ENCODE measurements at regions not wholly inside any gene's neighbourhood (a gene's known extent, or its start where the extent isn't known, plus 50 kb on each side); places are given as distances from the start of the nearest gene placed in this dataset.

- Histone ChIP-seq H3K9me3 (no peaks in the 10 kb centered on the region), H3K27me3 (ENCODE audit: low read depth) (peaks cover 3% of the 10 kb centered on the region), H3K4me3 (no peak overlapping the region), H3K4me1 (no peaks in the 10 kb centered on the region), H3K36me3 (replicated peaks) (no peaks in the 10 kb centered on the region)
- no peak for DNase-seq (ENCODE audit: low spot score in 2 of 2)
- in situ Hi-C loops (cut with MboI; ENCODE audit: low sequenced_read_pairs), result no loop called here
These were observed 478.0 kb downstream of the ENC1 start for GRCh38 chr5:74162524-74162923.

GRCh38 chr5:74161170-74161569, 479.4 kb downstream of the ENC1 start:
- no peaks in the 10 kb centered on the region for H3K36me3 ChIP-seq (replicated peaks)
- H3K27me3 ChIP-seq (ENCODE audit: low read depth), result peaks cover 3% of the 10 kb centered on the region
- H3K4me3 ChIP-seq, result no peak overlapping the region
- in situ Hi-C loops (cut with MboI; ENCODE audit: low sequenced_read_pairs), result no loop called here
- DNase-seq (ENCODE audit: low spot score in 2 of 2), result no peak
- H3K4me1 ChIP-seq, result no peaks in the 10 kb centered on the region
- no peaks in the 10 kb centered on the region for H3K9me3 ChIP-seq

- H3K27me3 ChIP-seq (ENCODE audit: low read depth), result peaks cover 3% of the 10 kb centered on the region
- H3K9me3 ChIP-seq, result no peaks in the 10 kb centered on the region
- no peaks in the 10 kb centered on the region for H3K4me1 ChIP-seq
- H3K36me3 ChIP-seq (replicated peaks), result no peaks in the 10 kb centered on the region
- no peak overlapping the region for H3K4me3 ChIP-seq
- no peak for DNase-seq (ENCODE audit: low spot score in 2 of 2)
- in situ Hi-C loops (cut with MboI; ENCODE audit: low sequenced_read_pairs), result no loop called here
These were observed 483.7 kb downstream of the ENC1 start for GRCh38 chr5:74156728-74157383.

- Histone ChIP-seq H3K4me1 (no peaks in the 10 kb centered on the region), H3K9me3 (no peaks in the 10 kb centered on the region), H3K27me3 (ENCODE audit: low read depth) (peaks cover 3% of the 10 kb centered on the region; the same call in 1 of the 2 replicates), H3K4me3 (no peak overlapping the region), H3K36me3 (replicated peaks) (no peaks in the 10 kb centered on the region)
- no peak for DNase-seq (ENCODE audit: low spot score in 2 of 2)
- in situ Hi-C loops (cut with MboI; ENCODE audit: low sequenced_read_pairs), result no loop called here
These were observed 485.0 kb downstream of the ENC1 start for GRCh38 chr5:74155501-74155900.

GRCh38 chr5:74154526-74154925, 486.0 kb downstream of the ENC1 start:
- Histone ChIP-seq H3K27me3 (ENCODE audit: low read depth) (peaks cover 3% of the 10 kb centered on the region; the same call in 1 of the 2 replicates), H3K4me1 (no peaks in the 10 kb centered on the region), H3K9me3 (no peaks in the 10 kb centered on the region), H3K36me3 (replicated peaks) (no peaks in the 10 kb centered on the region), H3K4me3 (no peak overlapping the region)
- DNase-seq (ENCODE audit: low spot score in 2 of 2), result no peak
- in situ Hi-C loops (cut with MboI; ENCODE audit: low sequenced_read_pairs), result no loop called here

GRCh38 chr5:74153255-74153790, 487.2 kb downstream of the ENC1 start:
- H3K4me1 ChIP-seq, result no peaks in the 10 kb centered on the region
- no peaks in the 10 kb centered on the region for H3K27me3 ChIP-seq (ENCODE audit: low read depth)
- in situ Hi-C loops (cut with MboI; ENCODE audit: low sequenced_read_pairs), result no loop called here
- H3K36me3 ChIP-seq (replicated peaks), result no peaks in the 10 kb centered on the region
- no peak for DNase-seq (ENCODE audit: low spot score in 2 of 2)
- no peak overlapping the region for H3K4me3 ChIP-seq
- H3K9me3 ChIP-seq, result no peaks in the 10 kb centered on the region

GRCh38 chr5:74152625-74153254, 487.8 kb downstream of the ENC1 start:
- no peaks in the 10 kb centered on the region for H3K4me1 ChIP-seq
- no peaks in the 10 kb centered on the region for H3K36me3 ChIP-seq (replicated peaks)
- no peak for DNase-seq (ENCODE audit: low spot score in 2 of 2)
- H3K27me3 ChIP-seq (ENCODE audit: low read depth), result no peaks in the 10 kb centered on the region
- H3K9me3 ChIP-seq, result no peaks in the 10 kb centered on the region
- in situ Hi-C loops (cut with MboI; ENCODE audit: low sequenced_read_pairs), result no loop called here
- H3K4me3 ChIP-seq, result no peak overlapping the region

GRCh38 chr5:74152136-74152535, 488.4 kb downstream of the ENC1 start:
- Histone ChIP-seq H3K9me3 (no peaks in the 10 kb centered on the region), H3K4me3 (no peak overlapping the region), H3K27me3 (ENCODE audit: low read depth) (no peaks in the 10 kb centered on the region), H3K36me3 (replicated peaks) (no peaks in the 10 kb centered on the region), H3K4me1 (no peaks in the 10 kb centered on the region)
- in situ Hi-C loops (cut with MboI; ENCODE audit: low sequenced_read_pairs), result no loop called here
- DNase-seq (ENCODE audit: low spot score in 2 of 2), result no peak

GRCh38 chr5:74149395-74149794, 491.1 kb downstream of the ENC1 start:
- in situ Hi-C loops (cut with MboI; ENCODE audit: low sequenced_read_pairs), result no loop called here
- no peak for DNase-seq (ENCODE audit: low spot score in 2 of 2)
- Histone ChIP-seq H3K4me3 (no peak overlapping the region), H3K27me3 (ENCODE audit: low read depth) (no peaks in the 10 kb centered on the region), H3K4me1 (no peaks in the 10 kb centered on the region), H3K36me3 (replicated peaks) (no peaks in the 10 kb centered on the region), H3K9me3 (no peaks in the 10 kb centered on the region)

- no peaks in the 10 kb centered on the region for H3K36me3 ChIP-seq (replicated peaks)
- H3K4me1 ChIP-seq, result no peaks in the 10 kb centered on the region
- no peaks in the 10 kb centered on the region for H3K27me3 ChIP-seq (ENCODE audit: low read depth)
- DNase-seq (ENCODE audit: low spot score in 2 of 2), result no peak
- H3K4me3 ChIP-seq, result no peak overlapping the region
- no peaks in the 10 kb centered on the region for H3K9me3 ChIP-seq
- in situ Hi-C loops (cut with MboI; ENCODE audit: low sequenced_read_pairs), result no loop called here
These were observed 492.2 kb downstream of the ENC1 start for GRCh38 chr5:74148321-74148720.

GRCh38 chr5:74146796-74147195, 493.7 kb downstream of the ENC1 start:
- Histone ChIP-seq H3K36me3 (replicated peaks) (no peaks in the 10 kb centered on the region), H3K27me3 (ENCODE audit: low read depth) (no peaks in the 10 kb centered on the region), H3K4me3 (no peak overlapping the region), H3K9me3 (no peaks in the 10 kb centered on the region), H3K4me1 (no peaks in the 10 kb centered on the region)
- DNase-seq (ENCODE audit: low spot score in 2 of 2), result no peak
- in situ Hi-C loops (cut with MboI; ENCODE audit: low sequenced_read_pairs), result no loop called here

- no peak overlapping the region for H3K4me3 ChIP-seq
- in situ Hi-C loops (cut with MboI; ENCODE audit: low sequenced_read_pairs), result no loop called here
- no peaks in the 10 kb centered on the region for H3K4me1 ChIP-seq
These were observed 494.6 kb downstream of the ENC1 start for GRCh38 chr5:74145951-74146350.

GRCh38 chr5:74143721-74144330, 496.7 kb downstream of the ENC1 start:
- DNase-seq (ENCODE audit: low spot score in 2 of 2), result no peak
- H3K9me3 ChIP-seq, result no peaks in the 10 kb centered on the region
- no peak overlapping the region for H3K4me3 ChIP-seq
- no peaks in the 10 kb centered on the region for H3K4me1 ChIP-seq
- H3K36me3 ChIP-seq (replicated peaks), result no peaks in the 10 kb centered on the region
- H3K27me3 ChIP-seq (ENCODE audit: low read depth), result no peaks in the 10 kb centered on the region
- in situ Hi-C loops (cut with MboI; ENCODE audit: low sequenced_read_pairs), result no loop called here

More at GRCh38 chr5:74145951-74146350, 494.6 kb downstream of the ENC1 start:
- Histone ChIP-seq H3K36me3 (replicated peaks) (no peaks in the 10 kb centered on the region), H3K9me3 (no peaks in the 10 kb centered on the region), H3K27me3 (ENCODE audit: low read depth) (no peaks in the 10 kb centered on the region)
- no peak for DNase-seq (ENCODE audit: low spot score in 2 of 2)

- H3K9me3 ChIP-seq, result no peaks in the 10 kb centered on the region
- no peaks in the 10 kb centered on the region for H3K36me3 ChIP-seq (replicated peaks)
- no peak overlapping the region for H3K4me3 ChIP-seq
- in situ Hi-C loops (cut with MboI; ENCODE audit: low sequenced_read_pairs), result no loop called here
- H3K4me1 ChIP-seq, result no peaks in the 10 kb centered on the region
- no peak for DNase-seq (ENCODE audit: low spot score in 2 of 2)
- no peaks in the 10 kb centered on the region for H3K27me3 ChIP-seq (ENCODE audit: low read depth)
These were observed 497.4 kb downstream of the ENC1 start for GRCh38 chr5:74143151-74143550.
